HepG2 (cell line): ENCODE measurements at regions not wholly inside any gene's neighbourhood (a gene's known extent, or its start where the extent isn't known, plus 50 kb on each side); places are given as distances from the start of the nearest gene placed in this dataset.

Source experiments
- ATAC-seq: fragments of 200-7000 bp; cut with Tn5 transposase; 3 replicates; pipeline ENCODE4 v1.9.1; 2020; ENCODE audit warnings: mild to moderate bottlenecking, moderate library complexity
- BruUV-seq: library from RNA; stranded (reverse); fragments of 400-500 nt; replicated peaks from 2 replicates; lab custom pipeline; 2021; lab: Mats Ljungman, UMichigan
- CTCF ChIA-PET: fragments of 300-600 bp; formaldehyde crosslinking; extraction: SDS; loops from one replicate; lab custom pipeline; 2021; ENCODE audit warnings: low total read pairs, inconsistent platforms, low intra/inter-chr PET ratio; lab: Yijun Ruan, JAX
- POLR2A ChIA-PET: fragments of 350-600 bp; sonication (Branson Sonifier 250); formaldehyde crosslinking; loops from one replicate; lab custom pipeline; 2020; ENCODE audit warnings: antibody characterized with exemption, inconsistent platforms; lab: Yijun Ruan, JAX
- DNase-seq: peaks from one replicate; pipeline ENCODE4 v3.0.0-alpha.2; 2015; ENCODE audit warnings: low spot score
- FAIRE-seq: peaks from 3 replicates; lab custom pipeline; 2011; peaks lifted over from hg19 to GRCh38; lab: Jason Lieb, UNC
- H2AFZ ChIP-seq: one replicate; pipeline ENCODE4 v1.6.1; 2011; ENCODE audit warnings: low read length, inconsistent platforms
- H3K27ac ChIP-seq: fragments of 300-600 bp; 3 replicates; pipeline ENCODE4 v1.8.0; 2011; ENCODE audit warnings: mixed run types, mild to moderate bottlenecking, mixed read lengths, low read length, inconsistent platforms; ENCODE audit not compliant: insufficient read depth; ENCODE audit errors: extremely low read length
- H3K27me3 ChIP-seq, 2 experiments: fragments of 200-600 bp in 1 of 2; 2 replicates in 1 of 2; 3 replicates in 1 of 2; pipeline versions ENCODE4 v1.6.0 to v1.8.0; 2011; ENCODE audit warnings: low read length in 2 of 2, mild to moderate bottlenecking in 2 of 2, moderate library complexity in 2 of 2, inconsistent platforms in 1 of 2; ENCODE audit not compliant: insufficient read depth in 2 of 2, control insufficient read depth in 1 of 2
- H3K36me3 ChIP-seq, 2 experiments: fragments of 200-600 bp in 1 of 2; replicated peaks in 1 of 2; 2 replicates in 1 of 2; 3 replicates in 1 of 2; pipeline versions ENCODE4 v1.5.1 to v1.8.0; 2011; ENCODE audit warnings: low read length in 2 of 2, inconsistent platforms in 1 of 2; ENCODE audit not compliant: insufficient read depth in 2 of 2, control insufficient read depth in 1 of 2
- H3K4me1 ChIP-seq: 2 replicates; pipeline ENCODE4 v1.5.1; 2012; ENCODE audit warnings: low read length, inconsistent platforms; ENCODE audit not compliant: insufficient read depth
- H3K4me2 ChIP-seq: 2 replicates; pipeline ENCODE4 v1.6.0; 2011; ENCODE audit warnings: low read depth, low read length, inconsistent platforms
- H3K4me3 ChIP-seq, 3 experiments: fragments of 200-600 bp in 1 of 3; sonication (generic), shearing (Covaris generic) in 1 of 3; replicated peaks in 1 of 3; 2 replicates each; pipeline ENCODE4 v1.5.1; 2011 to 2016; ENCODE audit warnings: low read length in 3 of 3, inconsistent platforms in 2 of 3, low read depth in 2 of 3, mild to moderate bottlenecking in 2 of 3, control low read depth in 1 of 3, mixed read lengths in 1 of 3; ENCODE audit not compliant: insufficient read depth in 1 of 3
- H3K79me2 ChIP-seq: one replicate; pipeline ENCODE4 v1.6.1; 2011; ENCODE audit warnings: low read length, inconsistent platforms; ENCODE audit not compliant: insufficient read depth
- H3K9ac ChIP-seq: 2 replicates; pipeline ENCODE4 v1.6.0; 2011; ENCODE audit warnings: mild to moderate bottlenecking, low read depth, low read length, inconsistent platforms; ENCODE audit not compliant: insufficient read depth
- H3K9me3 ChIP-seq: 2 replicates; pipeline ENCODE4 v1.5.1; 2012; ENCODE audit warnings: mild to moderate bottlenecking, low read length
- H4K20me1 ChIP-seq: 2 replicates; pipeline ENCODE4 v1.6.0; 2011; ENCODE audit warnings: inconsistent platforms, mild to moderate bottlenecking, low read length, moderate library complexity; ENCODE audit not compliant: insufficient read depth
- BHLHE40 ChIP-seq: IDR thresholded peaks from 2 replicates; pipeline ENCODE4 v1.6.1; 2011; ENCODE audit warnings: low read length, improper control_type of control experiment
- SNRNP70 ChIP-seq: fragments of 200-400 bp; formaldehyde crosslinking; IDR thresholded peaks from 2 replicates; pipeline ENCODE4 v1.6.1; 2017; ENCODE audit warnings: mild to moderate bottlenecking, low read depth, low read length, moderate library complexity
- SP140L ChIP-seq: sonication (generic); formaldehyde crosslinking; IDR thresholded peaks from 2 replicates; pipeline ENCODE4 v1.4.0; 2020; ENCODE audit warnings: missing genetic modification reagents, borderline replicate concordance
- WGBS: methylation state at CpG from one replicate; pipeline ENCODE4 v1.1.6; 2017; ENCODE audit warnings: low lambda C conversion rate; 5-methylcytosine and 5-hydroxymethylcytosine counted together
- in situ Hi-C: cut with HindIII; loops from 2 replicates; pipeline ENCODE4 v1.10.0; 2017; ENCODE audit warnings: low pct_unique_long_range_greater_than_20kb; ENCODE audit not compliant: extremely low pct_ligation_motif_present
- intact Hi-C: fragments of 100-400 bp; cut with micrococcal nuclease; formaldehyde crosslinking; loops from one replicate; pipeline ENCODE4 v1.10.0; 2022; ENCODE audit not compliant: unreplicated experiment
- TF ChIP-seq, protein P1 (sequence below): sonication (generic); formaldehyde crosslinking; IDR thresholded peaks from 2 replicates; pipeline ENCODE4 v1.5.1; 2020; ENCODE audit warnings: missing genetic modification reagents, mild to moderate bottlenecking, borderline replicate concordance

DNA sequence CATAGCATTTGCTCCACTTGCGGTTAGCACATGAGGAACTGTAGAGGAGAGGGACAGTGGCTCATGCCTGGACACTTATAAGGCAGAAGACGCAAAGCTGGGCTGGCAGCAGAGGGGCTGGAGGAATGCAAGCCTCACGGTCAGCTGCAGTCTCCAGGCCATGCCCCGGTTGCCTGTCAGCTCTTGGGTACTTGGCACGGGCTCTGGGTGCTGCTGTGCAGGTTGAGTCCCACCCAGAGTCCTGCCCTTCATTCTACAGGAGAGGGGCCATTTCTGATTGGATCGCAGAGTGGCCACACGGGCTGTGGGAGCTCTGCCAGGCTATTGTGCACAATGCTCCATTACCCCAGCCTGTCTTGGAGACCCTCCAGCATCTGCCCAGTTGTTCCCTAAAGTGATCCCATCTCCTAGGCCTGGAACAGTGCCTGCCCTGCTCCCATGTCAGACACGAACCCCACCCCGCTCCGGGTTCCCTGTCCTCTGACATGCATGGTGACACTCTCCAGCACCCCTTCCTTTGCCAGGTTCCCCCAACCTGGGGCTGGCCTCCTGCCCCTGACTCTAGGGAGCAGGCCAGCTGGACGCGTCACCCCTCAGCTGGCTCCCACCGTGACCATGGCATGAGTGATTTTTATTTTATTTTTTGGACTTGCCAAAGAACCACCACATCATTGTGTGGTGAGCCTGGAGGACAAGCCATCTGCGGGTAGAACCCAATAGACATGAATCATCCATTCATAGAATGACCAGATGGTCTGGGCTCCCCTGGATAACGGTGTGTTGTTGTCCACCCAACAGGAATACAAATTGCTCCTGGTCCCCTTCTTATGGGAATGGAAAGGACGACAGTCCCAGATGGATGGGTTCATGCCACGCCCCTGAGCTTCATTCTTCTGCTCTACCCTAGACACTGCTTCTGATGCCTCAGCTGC is 51.0 kb upstream of the KLF13 start:
- CTCF ChIA-PET, result no interaction called here
- POLR2A ChIA-PET, result interaction anchor here (1.1 to 1.7 kb wide), 2 partner anchors 10 to 51 kb away, joined by 3 to 16 read pairs; partner anchors contain the start of gene KLF13
- in situ Hi-C loops, result no loop called here

More for the DNA sequence above, 51.0 kb upstream of the KLF13 start:
- Histone ChIP-seq H3K27ac (no peak overlapping the region), H2AFZ (no peak overlapping the region), H4K20me1 (no peaks in the 10 kb centered on the region), H3K9ac (no peak overlapping the region), H3K9me3 (no peaks in the 10 kb centered on the region), H3K4me1 (peaks cover 55% of the 10 kb centered on the region), H3K79me2 (no peaks in the 10 kb centered on the region), H3K4me2 (no peak overlapping the region), H3K4me3 (no peak overlapping the region), H3K36me3 (no peaks in the 10 kb centered on the region), H3K27me3 (no peaks in the 10 kb centered on the region)
- intact Hi-C loops, result no loop called here
- BruUV-seq, result no TSS peak
- TF ChIP-seq SNRNP70, result no peak
- TF ChIP-seq BHLHE40, result no peak
- TF ChIP-seq, protein P1, sequence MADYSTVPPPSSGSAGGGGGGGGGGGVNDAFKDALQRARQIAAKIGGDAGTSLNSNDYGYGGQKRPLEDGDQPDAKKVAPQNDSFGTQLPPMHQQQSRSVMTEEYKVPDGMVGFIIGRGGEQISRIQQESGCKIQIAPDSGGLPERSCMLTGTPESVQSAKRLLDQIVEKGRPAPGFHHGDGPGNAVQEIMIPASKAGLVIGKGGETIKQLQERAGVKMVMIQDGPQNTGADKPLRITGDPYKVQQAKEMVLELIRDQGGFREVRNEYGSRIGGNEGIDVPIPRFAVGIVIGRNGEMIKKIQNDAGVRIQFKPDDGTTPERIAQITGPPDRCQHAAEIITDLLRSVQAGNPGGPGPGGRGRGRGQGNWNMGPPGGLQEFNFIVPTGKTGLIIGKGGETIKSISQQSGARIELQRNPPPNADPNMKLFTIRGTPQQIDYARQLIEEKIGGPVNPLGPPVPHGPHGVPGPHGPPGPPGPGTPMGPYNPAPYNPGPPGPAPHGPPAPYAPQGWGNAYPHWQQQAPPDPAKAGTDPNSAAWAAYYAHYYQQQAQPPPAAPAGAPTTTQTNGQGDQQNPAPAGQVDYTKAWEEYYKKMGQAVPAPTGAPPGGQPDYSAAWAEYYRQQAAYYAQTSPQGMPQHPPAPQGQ (CRISPR knock-in tag), result no peak
- TF ChIP-seq SP140L (CRISPR knock-in tag), result no peak
- ATAC-seq, result no peak
- 76% methylated on average over 15 of the region's 17 CpGs for WGBS
- no peak for DNase-seq
- no peak for FAIRE-seq
